IPS DF 6.9 (cell line): ENCODE measurements at regions not wholly inside any gene's neighbourhood (a gene's known extent, or its start where the extent isn't known, plus 50 kb on each side); places are given as distances from the start of the nearest gene placed in this dataset.

Source experiments
- DNase-seq: peaks from one replicate; pipeline ENCODE4 v3.0.0-alpha.2; 2013; ENCODE audit warnings: low read depth, low spot score
- H3K27ac ChIP-seq: one replicate; pipeline ENCODE4 v1.5.1; 2013; ENCODE audit warnings: low read length, control low read depth
- H3K27me3 ChIP-seq: 2 replicates; pipeline ENCODE4 v1.6.1; 2013; ENCODE audit warnings: mild to moderate bottlenecking, low read length; ENCODE audit not compliant: control insufficient read depth, insufficient read depth
- H3K36me3 ChIP-seq: 2 replicates; pipeline ENCODE4 v1.6.1; 2013; ENCODE audit warnings: low read length; ENCODE audit not compliant: control insufficient read depth, insufficient read depth
- H3K4me1 ChIP-seq: 2 replicates; pipeline ENCODE4 v1.6.1; 2013; ENCODE audit warnings: low read length; ENCODE audit not compliant: control insufficient read depth, insufficient read depth
- H3K4me3 ChIP-seq: 2 replicates; pipeline ENCODE4 v1.5.1; 2013; ENCODE audit warnings: mild to moderate bottlenecking, low read length
- H3K9me3 ChIP-seq: 2 replicates; pipeline ENCODE4 v1.6.1; 2013; ENCODE audit warnings: low read length, inconsistent platforms; ENCODE audit not compliant: control insufficient read depth, insufficient read depth
- WGBS: extraction: QIAGEN DNeasy Blood & Tissue Kit; methylation state at CpG from one replicate; pipeline ENCODE4 v1.1.7; 2013; ENCODE audit warnings: mixed read lengths, missing lambda C conversion rate; ENCODE audit not compliant: insufficient read length, insufficient coverage; 5-methylcytosine and 5-hydroxymethylcytosine counted together

- H3K4me3 ChIP-seq, result no peak overlapping the region
- no peaks in the 10 kb centered on the region; the same call in 1 of the 2 replicates for H3K4me1 ChIP-seq
- WGBS, result no CpG with 5 or more reads among the region's 8 CpGs
- no peaks in the 10 kb centered on the region for H3K27me3 ChIP-seq
- DNase-seq, result no peak
- H3K36me3 ChIP-seq, result no peaks in the 10 kb centered on the region
- H3K27ac ChIP-seq, result no peak overlapping the region
- no peaks in the 10 kb centered on the region for H3K9me3 ChIP-seq
Measured at GRCh38 chr2:15808944-15809343, 131.4 kb upstream of the MYCN start.

- no peaks in the 10 kb centered on the region; the same call in 1 of the 2 replicates for H3K4me1 ChIP-seq
- no peaks in the 10 kb centered on the region for H3K9me3 ChIP-seq
- no peaks in the 10 kb centered on the region for H3K27me3 ChIP-seq
- H3K4me3 ChIP-seq, result no peak overlapping the region
- no peak overlapping the region for H3K27ac ChIP-seq
- H3K36me3 ChIP-seq, result no peaks in the 10 kb centered on the region
- no CpG with 5 or more reads among the region's 11 CpGs for WGBS
- DNase-seq, result no peak
Measured at GRCh38 chr2:15809404-15809803, 130.9 kb upstream of the MYCN start.

DNA sequence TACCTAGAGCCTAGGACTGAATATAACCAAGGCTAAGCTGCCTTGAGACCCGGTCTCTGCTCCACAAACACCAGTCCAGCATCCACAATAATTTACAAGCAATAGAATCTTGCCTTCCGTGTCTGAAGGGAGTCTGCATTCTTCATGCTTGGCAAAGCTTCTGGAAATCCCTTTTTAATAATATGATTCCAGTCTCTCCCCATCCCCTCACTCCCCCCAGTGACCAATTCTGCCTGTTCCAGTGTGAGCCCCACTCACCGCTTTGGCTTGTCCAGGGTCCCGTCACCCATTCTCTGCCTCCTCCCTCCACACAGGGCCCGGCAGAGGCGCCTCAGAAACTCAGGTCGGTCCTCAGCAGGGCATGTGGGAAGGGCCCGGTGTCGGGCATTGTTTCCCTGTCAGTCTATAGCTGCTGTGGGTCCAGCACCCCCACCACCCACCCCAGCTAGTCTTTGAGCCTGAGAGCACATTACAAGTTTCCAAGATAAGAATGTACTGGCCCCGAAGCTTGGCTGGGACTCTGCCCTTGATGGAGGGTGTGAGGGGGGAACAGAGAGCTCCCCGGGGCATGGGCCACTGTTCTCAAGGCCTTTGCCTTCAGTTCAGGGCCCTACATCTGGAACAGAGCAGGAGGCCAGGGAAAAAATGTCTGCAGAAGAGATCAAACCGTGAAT lies 129.7 kb upstream of the MYCN start:
- H3K4me3 ChIP-seq, result no peak overlapping the region
- no peak overlapping the region for H3K27ac ChIP-seq
- H3K27me3 ChIP-seq, result no peaks in the 10 kb centered on the region
- H3K9me3 ChIP-seq, result no peaks in the 10 kb centered on the region
- WGBS, result no CpG with 5 or more reads among the region's 12 CpGs
- no peaks in the 10 kb centered on the region for H3K36me3 ChIP-seq
- DNase-seq, result no peak
- no peaks in the 10 kb centered on the region; the same call in 1 of the 2 replicates for H3K4me1 ChIP-seq

GRCh38 chr2:15811367-15811766 lies 129.0 kb upstream of the MYCN start:
- WGBS, result no CpG with 5 or more reads among the region's 8 CpGs
- H3K4me1 ChIP-seq, result no peaks in the 10 kb centered on the region; the same call in 1 of the 2 replicates
- no peaks in the 10 kb centered on the region for H3K36me3 ChIP-seq
- no peak for DNase-seq
- no peaks in the 10 kb centered on the region for H3K9me3 ChIP-seq
- no peaks in the 10 kb centered on the region for H3K27me3 ChIP-seq
- H3K27ac ChIP-seq, result no peak overlapping the region
- no peak overlapping the region for H3K4me3 ChIP-seq

DNA sequence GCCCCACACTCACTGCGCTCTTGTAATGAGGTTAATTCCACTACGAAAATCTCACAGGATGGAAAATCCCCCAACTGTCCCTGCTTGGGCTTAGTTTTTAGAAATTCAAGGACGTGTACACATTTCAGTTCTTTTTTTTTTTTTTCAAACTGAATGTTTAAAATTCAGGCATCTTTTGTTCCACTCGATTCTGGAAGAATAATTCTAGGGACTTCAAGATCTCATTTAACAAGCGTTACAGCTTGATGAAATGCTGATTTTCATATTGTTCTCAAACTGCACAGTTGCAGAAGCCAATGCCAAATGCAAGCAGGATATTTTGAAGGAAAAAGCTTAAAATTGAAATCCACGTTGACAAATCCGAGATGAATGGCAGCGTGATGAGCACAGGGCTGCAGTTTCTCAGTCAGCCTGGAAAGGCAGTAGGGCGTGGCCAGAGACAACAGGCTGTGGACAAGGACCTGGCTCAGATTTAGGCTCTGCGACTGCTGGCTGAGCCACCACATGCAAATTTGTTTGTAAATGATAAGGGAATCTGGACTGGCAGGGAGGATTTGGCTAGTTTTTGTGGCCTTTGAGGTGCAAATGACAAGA lies 128.1 kb upstream of the MYCN start:
- no peak overlapping the region for H3K27ac ChIP-seq
- H3K4me1 ChIP-seq, result no peaks in the 10 kb centered on the region; the same call in 1 of the 2 replicates
- no CpG with 5 or more reads among the region's 10 CpGs for WGBS
- H3K4me3 ChIP-seq, result no peak overlapping the region
- no peaks in the 10 kb centered on the region for H3K36me3 ChIP-seq
- H3K9me3 ChIP-seq, result no peaks in the 10 kb centered on the region
- no peaks in the 10 kb centered on the region for H3K27me3 ChIP-seq
- DNase-seq, result no peak

GRCh38 chr2:15813481-15814266 lies 126.7 kb upstream of the MYCN start:
- H3K4me3 ChIP-seq, result no peak overlapping the region
- H3K27me3 ChIP-seq, result no peaks in the 10 kb centered on the region
- no peak overlapping the region for H3K27ac ChIP-seq
- no peaks in the 10 kb centered on the region; the same call in 1 of the 2 replicates for H3K4me1 ChIP-seq
- WGBS, result no CpG with 5 or more reads among the region's 7 CpGs
- no peaks in the 10 kb centered on the region for H3K36me3 ChIP-seq
- H3K9me3 ChIP-seq, result no peaks in the 10 kb centered on the region
- no peak for DNase-seq

DNA sequence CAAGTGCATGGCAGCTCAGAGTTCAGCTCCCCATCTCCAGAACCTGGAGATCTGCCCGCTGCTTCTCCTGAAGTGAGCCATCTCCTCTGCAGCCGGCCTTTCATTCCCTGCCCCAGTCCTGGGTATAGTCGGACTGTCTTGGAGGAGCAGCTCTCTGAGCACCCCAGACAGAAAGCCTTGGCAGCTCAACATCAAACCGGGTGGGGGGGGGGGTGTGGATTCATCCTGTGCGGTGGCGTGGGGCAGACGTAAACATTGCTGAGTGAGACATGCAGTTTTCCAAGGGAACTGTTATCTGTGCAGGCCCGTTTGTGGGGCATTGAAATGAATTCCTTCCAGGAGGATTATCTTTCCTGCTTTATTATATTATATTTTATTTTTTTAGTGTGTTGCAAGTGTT lies 125.9 kb upstream of the MYCN start:
- Histone ChIP-seq H3K36me3 (no peaks in the 10 kb centered on the region), H3K4me1 (no peaks in the 10 kb centered on the region; the same call in 1 of the 2 replicates), H3K27ac (no peak overlapping the region), H3K4me3 (no peak overlapping the region), H3K27me3 (no peaks in the 10 kb centered on the region), H3K9me3 (no peaks in the 10 kb centered on the region)
- WGBS, result no CpG with 5 or more reads among the region's 8 CpGs
- DNase-seq, result no peak

DNA sequence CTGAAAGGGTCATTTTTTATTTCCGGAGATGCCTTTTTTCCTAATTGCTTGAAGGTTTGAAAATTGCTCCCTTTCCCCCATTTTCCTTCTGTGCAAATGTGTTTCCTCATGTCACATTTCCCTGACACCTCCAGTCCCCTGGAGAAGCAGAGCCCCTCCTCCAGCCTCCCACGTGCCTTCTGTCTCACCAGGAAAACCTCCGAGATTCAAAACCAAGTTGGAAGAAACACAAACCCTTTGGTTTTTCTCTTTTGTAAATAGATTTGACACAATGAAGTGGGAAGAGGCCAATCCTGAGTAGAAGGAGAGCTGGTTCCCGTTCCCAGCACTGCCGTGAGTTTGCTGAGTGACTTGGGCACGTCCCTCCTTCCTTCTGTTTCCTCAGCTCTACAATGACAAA lies 125.4 kb upstream of the MYCN start:
- DNase-seq, result no peak
- no peaks in the 10 kb centered on the region for H3K9me3 ChIP-seq
- no peak overlapping the region for H3K4me3 ChIP-seq
- WGBS, result no CpG with 5 or more reads among the region's 6 CpGs
- no peaks in the 10 kb centered on the region; the same call in 1 of the 2 replicates for H3K4me1 ChIP-seq
- H3K27me3 ChIP-seq, result no peaks in the 10 kb centered on the region
- H3K36me3 ChIP-seq, result no peaks in the 10 kb centered on the region
- no peak overlapping the region for H3K27ac ChIP-seq

DNA sequence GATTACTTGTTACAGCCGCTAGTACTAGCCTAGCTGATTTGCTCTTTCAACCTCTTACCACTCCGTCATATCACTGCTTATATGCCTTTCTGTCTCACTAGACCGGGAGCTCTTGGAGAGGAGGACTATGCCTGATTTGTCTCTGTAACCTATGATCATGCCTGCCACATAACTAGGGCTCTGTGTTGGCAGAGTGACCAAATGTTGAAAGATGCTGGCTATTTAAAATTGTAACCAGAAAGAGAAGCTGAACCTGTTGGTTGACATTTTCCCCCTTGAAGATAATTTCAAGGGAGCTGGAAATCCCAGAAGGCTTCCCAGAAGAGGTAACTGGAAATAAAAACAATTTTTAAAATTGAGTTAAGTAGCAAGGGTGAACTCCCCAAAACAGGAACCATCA lies 124.1 kb upstream of the MYCN start:
- no peak overlapping the region for H3K27ac ChIP-seq
- no peaks in the 10 kb centered on the region for H3K4me1 ChIP-seq
- H3K9me3 ChIP-seq, result no peaks in the 10 kb centered on the region
- no CpG with 5 or more reads among the region's 3 CpGs for WGBS
- no peaks in the 10 kb centered on the region for H3K27me3 ChIP-seq
- H3K36me3 ChIP-seq, result no peaks in the 10 kb centered on the region
- DNase-seq, result no peak
- H3K4me3 ChIP-seq, result no peak overlapping the region

- no peaks in the 10 kb centered on the region for H3K27me3 ChIP-seq
- H3K4me3 ChIP-seq, result no peak overlapping the region
- 100% methylated on average over 1 of the region's 9 CpGs for WGBS
- no peaks in the 10 kb centered on the region for H3K36me3 ChIP-seq
- H3K4me1 ChIP-seq, result no peaks in the 10 kb centered on the region
- no peaks in the 10 kb centered on the region for H3K9me3 ChIP-seq
- H3K27ac ChIP-seq, result no peak overlapping the region
- no peak for DNase-seq
Measured at GRCh38 chr2:15816674-15817406, 123.5 kb upstream of the MYCN start.
